ENCODE measurements at regions not wholly inside any gene's neighbourhood (a gene's known extent, or its start where the extent isn't known, plus 50 kb on each side); places are given as distances from the start of the nearest gene placed in this dataset.

DNA sequence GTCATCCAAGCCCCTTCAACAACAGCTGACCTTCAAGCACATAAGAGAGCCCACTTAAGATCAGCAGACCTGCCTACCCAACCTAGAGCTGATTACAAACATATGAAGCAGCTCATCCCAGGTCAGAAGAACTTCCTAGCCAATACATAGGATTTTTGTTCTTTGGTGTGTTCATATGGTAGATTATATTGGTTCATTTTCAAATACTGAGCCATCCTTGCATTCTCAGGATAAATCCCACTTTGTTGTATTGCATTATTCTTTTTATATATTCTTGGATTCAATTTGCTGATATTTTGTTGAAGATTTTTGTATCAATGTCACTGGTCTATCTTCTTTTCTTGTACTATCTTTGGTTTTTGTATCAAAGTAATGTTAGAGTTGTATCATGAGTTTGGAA, 107.3 kb upstream of the STT3B start:
- no peak for DNase-seq (ENCODE audit: low spot score)
- intact Hi-C loops (cut with micrococcal nuclease) = no loop called here
- Mint-ChIP-seq H3K4me1 (ENCODE audit: low read depth) (peaks cover 5% of the 10 kb centered on the region), H3K36me3 (ENCODE audit: low read depth) (no peaks in the 10 kb centered on the region), H3K27ac (no peak overlapping the region), H3K27me3 (ENCODE audit: low read depth) (peaks cover 9% of the 10 kb centered on the region), H3K9me3 (peaks cover 12% of the 10 kb centered on the region), H3K4me3 (ENCODE audit: low read depth) (no peak overlapping the region)

DNA sequence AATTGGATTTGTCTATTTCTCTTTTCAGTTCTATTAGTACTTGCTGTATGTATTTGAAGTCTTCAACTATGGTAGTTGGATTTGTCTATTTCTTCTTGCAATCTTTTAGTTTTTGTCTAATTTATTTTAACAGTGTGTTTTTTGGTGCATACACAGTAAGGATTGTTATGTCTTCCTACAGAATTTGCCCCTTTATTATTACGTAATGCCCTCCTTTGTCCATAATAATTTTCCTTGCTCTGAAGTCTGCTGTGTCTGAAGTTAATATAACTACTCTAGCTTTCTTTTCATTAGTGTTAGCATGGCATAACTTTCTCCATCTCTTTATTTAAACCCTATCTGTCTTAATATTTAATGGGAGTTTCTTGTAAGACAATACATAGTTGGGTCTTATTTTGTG, 105.1 kb upstream of the STT3B start:
- Mint-ChIP-seq H3K27ac (no peak overlapping the region), H3K27me3 (ENCODE audit: low read depth) (peaks cover 9% of the 10 kb centered on the region)
- intact Hi-C loops (cut with micrococcal nuclease) = no loop called here

DNA sequence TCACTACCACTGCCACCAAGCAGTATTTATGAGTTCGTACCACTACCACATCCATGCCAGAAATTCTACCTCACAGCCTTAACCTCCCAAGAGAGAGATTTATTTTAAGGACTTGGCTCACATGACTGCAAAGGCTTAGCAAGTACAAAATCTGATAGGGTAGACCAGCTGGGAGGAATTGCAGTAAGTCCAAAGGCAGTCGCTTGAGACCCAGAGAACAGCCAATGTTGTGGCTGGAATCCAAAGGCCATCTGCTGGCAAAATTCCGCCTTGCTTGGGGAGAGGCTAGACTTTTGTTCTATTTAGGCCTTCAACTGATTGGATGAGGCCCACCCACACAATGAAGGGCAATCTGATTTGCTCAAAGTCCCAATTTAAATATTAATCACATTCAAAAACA, 101.4 kb upstream of the STT3B start:
- Mint-ChIP-seq H3K27ac (no peak overlapping the region), H3K4me1 (ENCODE audit: low read depth) (no peaks in the 10 kb centered on the region), H3K4me3 (ENCODE audit: low read depth) (no peak overlapping the region), H3K36me3 (ENCODE audit: low read depth) (no peaks in the 10 kb centered on the region), H3K9me3 (peaks cover 13% of the 10 kb centered on the region), H3K27me3 (ENCODE audit: low read depth) (peaks cover 8% of the 10 kb centered on the region)
- intact Hi-C loops (cut with micrococcal nuclease) = no loop called here
- DNase-seq (ENCODE audit: low spot score) = no peak

More for the DNA sequence above, 105.1 kb upstream of the STT3B start:
- Mint-ChIP-seq H3K4me1 (ENCODE audit: low read depth) (no peaks in the 10 kb centered on the region), H3K4me3 (ENCODE audit: low read depth) (no peak overlapping the region), H3K36me3 (ENCODE audit: low read depth) (no peaks in the 10 kb centered on the region), H3K9me3 (peaks cover 12% of the 10 kb centered on the region)
- no peak for DNase-seq (ENCODE audit: low spot score)

DNA sequence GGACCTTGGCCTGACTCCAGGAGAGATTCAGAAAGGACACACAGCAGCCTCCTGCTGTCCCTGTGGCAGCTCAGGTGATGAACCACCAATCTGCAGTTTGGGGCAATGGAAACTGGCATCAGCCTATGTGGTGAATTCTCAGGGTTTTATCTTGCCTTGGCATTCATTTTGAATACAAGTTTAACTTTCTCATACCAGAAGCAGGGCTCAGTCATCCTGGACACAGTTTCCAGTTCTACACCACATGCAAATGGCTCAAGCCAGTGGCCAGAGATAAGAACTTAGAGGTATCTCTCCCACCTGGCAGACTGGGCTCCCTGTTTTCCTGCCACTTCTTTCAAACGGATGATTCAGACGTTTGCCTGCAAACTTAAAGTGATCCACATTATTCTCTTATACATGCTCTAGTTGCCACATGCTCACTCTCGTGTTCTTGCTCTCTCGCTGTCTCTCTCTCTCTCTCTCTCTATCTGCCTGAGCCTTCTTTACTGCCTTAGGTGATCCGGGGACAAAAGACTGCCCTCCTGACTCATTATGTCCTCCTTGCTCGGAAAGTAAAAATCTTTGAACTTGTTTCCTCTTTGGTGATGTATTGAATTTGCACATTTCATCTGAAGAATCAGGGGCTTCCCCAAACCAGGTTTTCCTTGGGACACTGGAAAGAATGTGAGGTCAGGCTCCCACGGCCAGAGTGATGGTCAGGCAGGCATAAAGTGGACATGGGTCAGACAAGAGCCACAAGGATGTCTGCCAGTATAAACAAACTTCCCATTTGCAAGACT, 99.6 kb upstream of the STT3B start:
- DNase-seq (ENCODE audit: low spot score) = no peak
- Mint-ChIP-seq H3K27ac (no peak overlapping the region), H3K4me3 (ENCODE audit: low read depth) (no peak overlapping the region), H3K27me3 (ENCODE audit: low read depth) (peaks cover 3% of the 10 kb centered on the region), H3K4me1 (ENCODE audit: low read depth) (no peaks in the 10 kb centered on the region), H3K9me3 (peaks cover 28% of the 10 kb centered on the region), H3K36me3 (ENCODE audit: low read depth) (no peaks in the 10 kb centered on the region)
- intact Hi-C loops (cut with micrococcal nuclease) = no loop called here

GRCh38 chr3:31433679-31433992, 99.1 kb upstream of the STT3B start:
- no peak for DNase-seq (ENCODE audit: low spot score)
- peaks cover 28% of the 10 kb centered on the region for H3K9me3 Mint-ChIP-seq
- peaks cover 2% of the 10 kb centered on the region for H3K27me3 Mint-ChIP-seq (ENCODE audit: low read depth)
- intact Hi-C loops (cut with micrococcal nuclease) = no loop called here
- H3K36me3 Mint-ChIP-seq (ENCODE audit: low read depth) = no peaks in the 10 kb centered on the region
- no peak overlapping the region for H3K27ac Mint-ChIP-seq
- no peak overlapping the region for H3K4me3 Mint-ChIP-seq (ENCODE audit: low read depth)
- no peaks in the 10 kb centered on the region for H3K4me1 Mint-ChIP-seq (ENCODE audit: low read depth)

GRCh38 chr3:31434819-31435218, 97.9 kb upstream of the STT3B start:
- Mint-ChIP-seq H3K4me1 (ENCODE audit: low read depth) (no peaks in the 10 kb centered on the region), H3K27ac (no peak overlapping the region), H3K27me3 (ENCODE audit: low read depth) (no peaks in the 10 kb centered on the region), H3K36me3 (ENCODE audit: low read depth) (no peaks in the 10 kb centered on the region), H3K4me3 (ENCODE audit: low read depth) (no peak overlapping the region), H3K9me3 (peaks cover 20% of the 10 kb centered on the region)
- DNase-seq (ENCODE audit: low spot score) = no peak
- intact Hi-C loops (cut with micrococcal nuclease) = no loop called here

GRCh38 chr3:31436830-31437229, 95.9 kb upstream of the STT3B start:
- intact Hi-C loops (cut with micrococcal nuclease) = no loop called here
- H3K9me3 Mint-ChIP-seq = peaks cover 20% of the 10 kb centered on the region
- no peak for DNase-seq (ENCODE audit: low spot score)
- H3K4me1 Mint-ChIP-seq (ENCODE audit: low read depth) = no peaks in the 10 kb centered on the region
- H3K27ac Mint-ChIP-seq = no peak overlapping the region
- H3K27me3 Mint-ChIP-seq (ENCODE audit: low read depth) = no peaks in the 10 kb centered on the region
- H3K4me3 Mint-ChIP-seq (ENCODE audit: low read depth) = no peak overlapping the region
- no peaks in the 10 kb centered on the region for H3K36me3 Mint-ChIP-seq (ENCODE audit: low read depth)

- no peak overlapping the region for H3K27ac Mint-ChIP-seq
- intact Hi-C loops (cut with micrococcal nuclease) = no loop called here
- H3K36me3 Mint-ChIP-seq (ENCODE audit: low read depth) = no peaks in the 10 kb centered on the region
- no peak overlapping the region for H3K4me3 Mint-ChIP-seq (ENCODE audit: low read depth)
- H3K4me1 Mint-ChIP-seq (ENCODE audit: low read depth) = peaks cover 2% of the 10 kb centered on the region
- H3K9me3 Mint-ChIP-seq = peaks cover 20% of the 10 kb centered on the region
- DNase-seq (ENCODE audit: low spot score) = no peak
- H3K27me3 Mint-ChIP-seq (ENCODE audit: low read depth) = peaks cover 2% of the 10 kb centered on the region
Observed at GRCh38 chr3:31438742-31439141, 94.0 kb upstream of the STT3B start.

GRCh38 chr3:31439890-31440750, 92.6 kb upstream of the STT3B start:
- H3K27ac Mint-ChIP-seq = no peak overlapping the region
- no peak for DNase-seq (ENCODE audit: low spot score)
- H3K4me3 Mint-ChIP-seq (ENCODE audit: low read depth) = no peak overlapping the region
- H3K4me1 Mint-ChIP-seq (ENCODE audit: low read depth) = peaks cover 3% of the 10 kb centered on the region
- intact Hi-C loops (cut with micrococcal nuclease) = no loop called here
- no peaks in the 10 kb centered on the region for H3K36me3 Mint-ChIP-seq (ENCODE audit: low read depth)
- peaks cover 17% of the 10 kb centered on the region for H3K9me3 Mint-ChIP-seq
- H3K27me3 Mint-ChIP-seq (ENCODE audit: low read depth) = peaks cover 2% of the 10 kb centered on the region

DNA sequence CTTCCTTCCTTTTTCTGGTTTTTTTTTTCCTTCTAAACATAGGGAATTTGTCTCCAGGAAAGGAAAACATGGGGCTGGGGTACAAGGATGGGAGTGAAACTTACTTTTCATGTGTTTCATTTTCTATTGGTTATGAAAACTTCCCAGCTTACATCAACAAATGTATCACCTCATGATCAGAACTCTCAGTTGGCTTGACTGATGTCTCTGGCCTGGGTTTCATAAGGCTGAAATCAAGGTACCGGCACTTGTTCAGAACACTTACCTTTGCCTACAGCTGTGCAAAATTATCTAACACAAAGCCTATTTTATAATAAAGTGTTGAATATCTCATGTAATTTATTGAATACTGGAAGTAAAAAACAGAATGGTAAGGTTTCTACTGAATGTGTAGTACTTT, 91.8 kb upstream of the STT3B start:
- no peak for DNase-seq (ENCODE audit: low spot score)
- no peak overlapping the region for H3K27ac Mint-ChIP-seq
- peaks cover 2% of the 10 kb centered on the region for H3K27me3 Mint-ChIP-seq (ENCODE audit: low read depth)
- no peaks in the 10 kb centered on the region for H3K36me3 Mint-ChIP-seq (ENCODE audit: low read depth)
- H3K4me1 Mint-ChIP-seq (ENCODE audit: low read depth) = peaks cover 3% of the 10 kb centered on the region
- intact Hi-C loops (cut with micrococcal nuclease) = no loop called here
- no peak overlapping the region for H3K4me3 Mint-ChIP-seq (ENCODE audit: low read depth)
- peaks cover 15% of the 10 kb centered on the region for H3K9me3 Mint-ChIP-seq

- H3K4me1 Mint-ChIP-seq (ENCODE audit: low read depth) = peaks cover 3% of the 10 kb centered on the region
- no peak for DNase-seq (ENCODE audit: low spot score)
- H3K27ac Mint-ChIP-seq = no peak overlapping the region
- H3K9me3 Mint-ChIP-seq = peaks cover 2% of the 10 kb centered on the region
- intact Hi-C loops (cut with micrococcal nuclease) = no loop called here
- H3K4me3 Mint-ChIP-seq (ENCODE audit: low read depth) = no peak overlapping the region
- H3K36me3 Mint-ChIP-seq (ENCODE audit: low read depth) = no peaks in the 10 kb centered on the region
- H3K27me3 Mint-ChIP-seq (ENCODE audit: low read depth) = peaks cover 2% of the 10 kb centered on the region
Observed at GRCh38 chr3:31442755-31443154, 90.0 kb upstream of the STT3B start.

GRCh38 chr3:31444220-31445142, 88.2 kb upstream of the STT3B start:
- Mint-ChIP-seq H3K9me3 (peaks cover 10% of the 10 kb centered on the region), H3K4me3 (ENCODE audit: low read depth) (no peak overlapping the region), H3K4me1 (ENCODE audit: low read depth) (peaks cover 12% of the 10 kb centered on the region), H3K27me3 (ENCODE audit: low read depth) (peaks cover 2% of the 10 kb centered on the region), H3K27ac (no peak overlapping the region), H3K36me3 (ENCODE audit: low read depth) (peaks cover 7% of the 10 kb centered on the region)
- DNase-seq (ENCODE audit: low spot score) = no peak
- intact Hi-C loops (cut with micrococcal nuclease) = no loop called here

Measured in activated T-helper 2 cell treated with anti-CD3 and anti-CD28 coated beads, Interferon-gamma antibody, Interleukin-2, Interleukin-4, amounts not matched to agents 10 μg/mL and 5 μg/mL and 100 μg/mL, durations not matched to agents 14 hours and 24 hours and 36 hours (primary cell).